ENCODE measurements at regions not wholly inside any gene's neighbourhood (a gene's known extent, or its start where the extent isn't known, plus 50 kb on each side); places are given as distances from the start of the nearest gene placed in this dataset.

DNA sequence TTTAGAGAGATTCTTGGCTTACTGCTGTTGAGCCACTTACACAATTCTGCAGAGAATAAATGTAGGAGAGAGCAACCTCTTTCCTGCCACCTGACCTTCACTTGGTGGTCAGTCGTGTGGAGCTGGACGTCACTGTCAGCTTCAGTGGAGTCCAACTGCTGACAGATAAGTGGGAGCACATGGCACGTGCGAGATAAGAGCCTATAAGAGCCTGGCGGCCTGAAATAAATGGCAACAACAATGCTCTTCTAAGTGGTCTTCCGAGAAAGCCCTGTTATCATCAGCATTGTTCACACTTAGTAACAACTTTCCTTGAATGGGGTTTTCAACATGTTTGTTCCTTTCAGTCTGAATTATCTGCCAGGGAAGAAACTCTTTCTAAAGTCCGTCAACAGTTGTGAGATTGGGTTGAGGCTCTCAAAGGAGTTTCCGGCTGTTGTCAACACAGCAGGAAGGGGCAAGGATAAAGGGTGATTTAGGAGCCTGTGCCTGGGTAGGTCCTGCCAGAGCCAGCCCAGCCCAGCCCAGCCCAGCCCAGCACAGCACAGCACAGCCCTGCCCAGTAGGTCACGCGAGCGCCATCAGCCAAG, 57.2 kb upstream of the RUNX1 start:
- DNase-seq = no peak

DNA sequence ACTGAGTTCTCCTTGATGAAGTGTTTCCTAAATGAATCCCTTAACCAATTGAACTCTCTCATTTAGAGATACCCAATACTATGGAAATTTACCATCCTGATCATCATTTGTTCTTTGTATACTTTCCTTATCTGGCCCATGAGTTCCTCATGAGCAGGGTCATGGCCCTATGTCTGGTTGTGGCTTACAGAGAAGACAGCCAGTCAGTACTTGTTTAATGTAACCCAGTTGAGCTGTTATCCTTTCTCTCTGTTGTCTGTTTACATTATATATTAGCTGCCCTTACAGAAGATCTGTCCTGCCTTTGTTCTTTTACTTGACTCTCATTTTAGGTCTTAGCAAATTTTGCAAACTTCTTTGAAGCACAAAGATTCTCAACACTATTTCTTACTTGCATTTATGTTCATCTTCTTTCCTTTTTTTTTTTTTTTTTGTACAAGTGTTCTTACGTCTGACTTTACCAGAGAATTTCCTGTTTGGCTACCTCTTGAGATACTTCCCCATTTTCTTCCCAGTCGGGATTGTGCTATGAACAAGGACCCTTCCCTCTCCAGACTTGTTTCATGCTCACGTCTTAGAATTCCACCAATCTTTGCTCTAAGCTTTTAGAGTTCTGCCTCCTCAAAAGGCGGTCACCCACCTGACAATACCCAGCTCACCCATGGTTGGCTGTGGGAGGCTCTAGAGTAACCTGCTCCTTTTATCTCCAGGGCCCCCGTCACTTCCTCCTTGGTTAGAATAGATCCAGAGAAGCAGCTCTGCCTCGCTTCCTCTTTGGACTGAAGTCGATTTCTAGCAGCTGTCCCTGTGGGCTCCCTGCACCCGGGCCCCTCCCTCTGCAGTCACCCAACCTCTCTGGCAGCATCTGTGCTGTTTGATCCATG, 53.6 kb upstream of the RUNX1 start:
- DNase-seq = no peak

DNA sequence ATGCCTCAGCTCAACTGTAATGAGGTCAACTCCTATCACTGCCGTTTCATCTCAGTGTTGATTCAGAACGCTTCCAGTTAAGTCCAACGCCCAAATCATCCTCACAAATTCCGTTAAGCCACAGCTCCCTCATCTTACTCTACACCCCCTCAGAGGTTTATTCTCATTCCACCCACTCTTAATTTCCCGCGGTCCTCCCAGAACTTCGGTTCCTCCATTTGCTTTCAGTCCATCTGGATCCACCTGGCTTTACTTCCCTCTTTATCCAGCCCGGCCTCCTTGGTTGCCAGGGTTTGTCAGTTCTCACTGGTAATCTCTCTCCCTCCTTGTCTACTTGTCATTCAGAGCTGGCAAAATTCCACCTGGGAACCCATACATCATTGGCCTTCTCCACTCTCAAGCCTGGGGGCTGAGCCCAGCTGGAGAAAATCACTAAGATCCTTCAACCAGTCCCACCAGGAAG, 51.3 kb upstream of the RUNX1 start:
- no peak for DNase-seq

DNA sequence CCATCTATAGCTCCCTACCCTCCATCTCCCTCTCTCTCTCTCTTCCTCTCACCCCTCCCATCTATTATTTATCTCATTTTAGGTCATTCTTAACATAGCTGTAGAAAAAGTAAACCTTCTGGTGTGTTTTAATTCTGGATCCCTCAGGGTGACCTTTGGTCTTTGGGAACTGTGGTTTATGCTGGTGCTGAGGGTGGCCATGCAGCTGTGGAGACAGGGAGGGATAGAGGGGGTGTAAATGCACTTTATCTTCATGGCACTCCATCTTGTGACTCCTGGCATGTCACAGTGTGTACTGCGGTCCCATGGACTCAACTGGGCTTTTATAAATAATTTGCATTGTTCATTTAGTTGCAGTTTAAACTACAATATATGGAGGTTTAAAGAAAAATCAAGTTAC, 50.2 kb upstream of the RUNX1 start:
- DNase-seq = no peak

Measured in fibroblast of skin of scalp (primary cell).